Motor neuron (in vitro differentiated cells): ENCODE measurements at regions not wholly inside any gene's neighbourhood (a gene's known extent, or its start where the extent isn't known, plus 50 kb on each side); places are given as distances from the start of the nearest gene placed in this dataset.

Experiments used
- ATAC-seq, 8 experiments: fragments of 200-7000 bp; cut with Tn5 transposase; replicated peaks in 6 of 8; 2 replicates each; pipeline ENCODE4 v1.8.0; 2021; ENCODE audit warnings: mild to moderate bottlenecking in 8 of 8, moderate library complexity in 8 of 8
- H3K27ac ChIP-seq, 2 donors: fragments of 250-450 bp; sonication (Bioruptor Pico); 2 replicates each; pipeline ENCODE4 v1.9.0; 2021; ENCODE audit warnings: antibody characterized with exemption in 2 of 2, mild to moderate bottlenecking in 2 of 2, moderate library complexity in 1 of 2
- H3K4me1 ChIP-seq, 2 donors: fragments of 250-450 bp; sonication (Bioruptor Pico); replicated peaks in 1 of 2; 2 replicates each; pipeline ENCODE4 v1.6.1; 2021; ENCODE audit warnings: antibody characterized with exemption in 2 of 2, mild to moderate bottlenecking in 2 of 2, moderate library complexity in 1 of 2
- H3K4me3 ChIP-seq, 5 donors: fragments of 250-450 bp; sonication (Bioruptor Pico); 2 replicates each; pipeline ENCODE4 v1.9.0; 2021; ENCODE audit warnings: antibody characterized with exemption in 5 of 5, mild to moderate bottlenecking in 5 of 5, moderate library complexity in 4 of 5
- WGBS, 10 experiments: fragments of 450-650 bp; shearing (Covaris generic); methylation state at CpG; one replicate each; pipeline ENCODE4 v1.0.0; 2022; 5-methylcytosine and 5-hydroxymethylcytosine counted together
- in situ Hi-C, 9 experiments: fragments of 400-800 bp; cut with MboI; loops; one replicate each; pipeline ENCODE4 v1.15.0; 2021; ENCODE audit warnings: low sequenced_read_pairs in 9 of 9, low pct_unique_long_range_greater_than_20kb in 2 of 9; ENCODE audit not compliant: unreplicated experiment in 9 of 9

GRCh38 chr16:9362050-9362449 lies 270.6 kb downstream of the HAPSTR1 start:
- peaks cover 3 to 5% of the 10 kb centered on the region in 2 donors for H3K4me1 ChIP-seq
- in situ Hi-C loops: no loop called here
- no peak overlapping the region for H3K4me3 ChIP-seq
- H3K27ac ChIP-seq: no peak overlapping the region
- no peak for ATAC-seq
- 0 to 100% (median 69%) methylated on average over 1 to 7 of the region's 8 CpGs; no CpG with 5 or more reads in 1 of the 10 experiments for WGBS, 10 experiments

- Histone ChIP-seq H3K4me3 (no peak overlapping the region), H3K4me1 (peaks cover 3 to 5% of the 10 kb centered on the region in 2 donors), H3K27ac (no peak overlapping the region)
- 0 to 80% (median 2%) methylated on average over 1 to 3 of the region's 3 CpGs; no CpG with 5 or more reads in 4 of the 10 experiments for WGBS, 10 experiments
- in situ Hi-C loops: no loop called here
- peak in 1 of 8 experiments; percentile 61 for ATAC-seq
These were observed 271.2 kb downstream of the HAPSTR1 start for GRCh38 chr16:9362604-9363003.

GRCh38 chr16:9363520-9363919 lies 272.1 kb downstream of the HAPSTR1 start:
- in situ Hi-C loops: no loop called here
- no peak overlapping the region for H3K27ac ChIP-seq
- ATAC-seq: no peak
- no peak overlapping the region for H3K4me3 ChIP-seq
- H3K4me1 ChIP-seq: peaks cover 3 to 5% of the 10 kb centered on the region in 2 donors
- WGBS, 10 experiments: 33 to 100% (median 93%) methylated on average over 2 to 10 of the region's 10 CpGs; no CpG with 5 or more reads in 3 of the 10 experiments

- no peak for ATAC-seq
- no peak overlapping the region for H3K27ac ChIP-seq
- 0 to 100% (median 58%) methylated on average over 1 to 2 of the region's 2 CpGs; no CpG with 5 or more reads in 2 of the 10 experiments for WGBS, 10 experiments
- no peak overlapping the region for H3K4me3 ChIP-seq
- in situ Hi-C loops: no loop called here
- peaks cover 8 to 11% of the 10 kb centered on the region in 2 donors for H3K4me1 ChIP-seq
These were observed 273.4 kb downstream of the HAPSTR1 start for GRCh38 chr16:9364721-9365369.

GRCh38 chr16:9365370-9365728 lies 273.9 kb downstream of the HAPSTR1 start:
- WGBS, 10 experiments: 20 to 60% methylated on average over 1 of the region's 1 CpG; no CpG with 5 or more reads in 8 of the 10 experiments
- peak in 7 of 8 experiments; percentile 46 to 99 (median 94) for ATAC-seq
- Histone ChIP-seq H3K27ac (no peak overlapping the region), H3K4me1 (peaks cover 10 to 15% of the 10 kb centered on the region in 2 donors), H3K4me3 (no peak overlapping the region)
- in situ Hi-C loops: no loop called here

- Histone ChIP-seq H3K27ac (no peak overlapping the region), H3K4me3 (no peak overlapping the region), H3K4me1 (peaks cover 12 to 20% of the 10 kb centered on the region in 2 donors)
- no peak for ATAC-seq
- WGBS, 10 experiments: 0 to 100% (median 71%) methylated on average over 1 to 5 of the region's 8 CpGs
- in situ Hi-C loops: no loop called here
These were observed 274.9 kb downstream of the HAPSTR1 start for GRCh38 chr16:9366048-9366969.

- H3K4me1 ChIP-seq: peaks cover 19 to 25% of the 10 kb centered on the region in 2 donors
- H3K27ac ChIP-seq: no peak overlapping the region
- no peak overlapping the region for H3K4me3 ChIP-seq
- 0 to 80% (median 9%) methylated on average over 1 to 7 of the region's 9 CpGs; no CpG with 5 or more reads in 2 of the 10 experiments for WGBS, 10 experiments
- in situ Hi-C loops: no loop called here
- peak in 5 of 8 experiments; percentile 18 to 77 (median 59) for ATAC-seq
These were observed 278.6 kb downstream of the HAPSTR1 start for GRCh38 chr16:9370061-9370491.

GRCh38 chr16:9371713-9372448 lies 280.4 kb downstream of the HAPSTR1 start:
- 7 to 100% (median 80%) methylated on average over 2 to 8 of the region's 8 CpGs; no CpG with 5 or more reads in 1 of the 10 experiments for WGBS, 10 experiments
- Histone ChIP-seq H3K4me3 (no peak overlapping the region), H3K27ac (no peak overlapping the region), H3K4me1 (peaks cover 17 to 21% of the 10 kb centered on the region in 2 donors)
- in situ Hi-C loops: no loop called here
- no peak for ATAC-seq

GRCh38 chr16:9372934-9373890 lies 281.8 kb downstream of the HAPSTR1 start:
- WGBS, 10 experiments: 24 to 82% (median 53%) methylated on average over 2 to 9 of the region's 13 CpGs; no CpG with 5 or more reads in 2 of the 10 experiments
- no peak overlapping the region for H3K27ac ChIP-seq
- in situ Hi-C loops: no loop called here
- H3K4me3 ChIP-seq: no peak overlapping the region
- ATAC-seq: peak in 5 of 8 experiments; percentile 31 to 76 (median 55)
- peaks cover 17 to 21% of the 10 kb centered on the region in 2 donors for H3K4me1 ChIP-seq

- 0 to 95% (median 71%) methylated on average over 1 to 6 of the region's 7 CpGs; no CpG with 5 or more reads in 1 of the 10 experiments for whole genome bisulfite sequencing, 10 experiments
- in situ Hi-C loops: no loop called here
These were observed 282.6 kb downstream of the HAPSTR1 start for GRCh38 chr16:9374061-9374460.

GRCh38 chr16:9378876-9379275 lies 287.4 kb downstream of the HAPSTR1 start:
- Histone ChIP-seq H3K27ac (no peak overlapping the region), H3K4me3 (no peak overlapping the region), H3K4me1 (peaks cover 21 to 25% of the 10 kb centered on the region in 2 donors)
- peak in 4 of 8 experiments; percentile 67 to 88 (median 72) for ATAC-seq
- in situ Hi-C loops: no loop called here
- 17 to 100% (median 71%) methylated on average over 1 to 4 of the region's 5 CpGs; no CpG with 5 or more reads in 5 of the 10 experiments for WGBS, 10 experiments

More at GRCh38 chr16:9374061-9374460, 282.6 kb downstream of the HAPSTR1 start:
- no peak overlapping the region for H3K27ac ChIP-seq
- peak in 1 of 8 experiments; percentile 16 for ATAC-seq
- peaks cover 21 to 23% of the 10 kb centered on the region in 2 donors for H3K4me1 ChIP-seq
- no peak overlapping the region for H3K4me3 ChIP-seq

- no peak overlapping the region for H3K4me3 ChIP-seq
- in situ Hi-C loops: no loop called here
- no peak overlapping the region for H3K27ac ChIP-seq
- ATAC-seq: no peak
- WGBS, 10 experiments: 0 to 92% (median 75%) methylated on average over 1 to 3 of the region's 3 CpGs; no CpG with 5 or more reads in 3 of the 10 experiments
- peaks cover 21 to 25% of the 10 kb centered on the region in 2 donors for H3K4me1 ChIP-seq
These were observed 288.8 kb downstream of the HAPSTR1 start for GRCh38 chr16:9380221-9380620.
